HG03025 (cell line): ENCODE measurements at regions not wholly inside any gene's neighbourhood (a gene's known extent, or its start where the extent isn't known, plus 50 kb on each side); places are given as distances from the start of the nearest gene placed in this dataset.

Experiments
- ATAC-seq: cut with Tn5 transposase; IDR thresholded peaks from one replicate; pipeline ENCODE4 v1.9.1; 2021; ENCODE audit warnings: mild to moderate bottlenecking, moderate library complexity; ENCODE audit not compliant: unreplicated experiment, low FRiP score

DNA sequence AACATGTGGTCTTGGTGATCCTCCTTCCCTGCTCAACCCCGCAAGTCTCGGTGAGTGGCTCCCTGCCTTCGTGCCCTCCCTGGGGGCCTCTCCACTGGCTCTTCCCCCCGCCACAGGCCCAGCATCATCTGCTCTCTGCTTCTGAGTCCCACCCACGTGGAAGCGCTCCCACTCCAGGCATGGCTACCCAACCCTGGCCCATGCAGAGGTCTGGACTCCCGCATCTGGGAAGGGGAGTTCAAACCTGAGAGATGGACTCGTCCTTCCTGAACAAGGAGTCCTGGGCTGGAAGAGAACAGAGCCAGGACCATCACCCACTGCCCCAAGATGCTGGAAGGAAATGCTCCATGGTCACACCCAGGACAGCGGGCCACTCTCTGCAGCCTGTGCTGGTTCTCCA is 90.8 kb downstream of the DHCR7 start:
- no peak for ATAC-seq

GRCh38 chr11:71356904-71357303 is 91.3 kb downstream of the DHCR7 start:
- ATAC-seq, result no peak

GRCh38 chr11:71356280-71356876 is 91.8 kb downstream of the DHCR7 start:
- no peak for ATAC-seq

DNA sequence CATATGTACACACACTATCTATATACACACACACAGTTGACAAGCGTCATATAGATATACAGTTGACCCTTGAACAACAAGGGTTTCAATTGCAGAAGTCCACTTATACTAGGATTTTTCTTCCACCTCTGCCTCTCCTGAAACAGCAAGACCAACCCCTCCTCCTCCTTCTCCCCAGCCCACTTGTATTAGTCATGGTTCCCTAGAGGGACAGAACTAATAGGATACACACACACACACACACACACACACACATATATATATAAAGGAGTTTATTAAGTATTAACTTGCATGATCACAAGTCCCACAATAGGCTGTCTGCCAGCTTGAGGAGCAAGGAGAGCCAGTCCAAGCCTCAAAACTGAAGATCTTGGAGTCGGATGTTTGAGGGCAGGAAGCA is 92.9 kb downstream of the DHCR7 start:
- ATAC-seq, result no peak

GRCh38 chr11:71354394-71355105 is 93.6 kb downstream of the DHCR7 start:
- ATAC-seq, result no peak

- no peak for ATAC-seq
Measured at GRCh38 chr11:71352748-71353147, 95.4 kb downstream of the DHCR7 start.

DNA sequence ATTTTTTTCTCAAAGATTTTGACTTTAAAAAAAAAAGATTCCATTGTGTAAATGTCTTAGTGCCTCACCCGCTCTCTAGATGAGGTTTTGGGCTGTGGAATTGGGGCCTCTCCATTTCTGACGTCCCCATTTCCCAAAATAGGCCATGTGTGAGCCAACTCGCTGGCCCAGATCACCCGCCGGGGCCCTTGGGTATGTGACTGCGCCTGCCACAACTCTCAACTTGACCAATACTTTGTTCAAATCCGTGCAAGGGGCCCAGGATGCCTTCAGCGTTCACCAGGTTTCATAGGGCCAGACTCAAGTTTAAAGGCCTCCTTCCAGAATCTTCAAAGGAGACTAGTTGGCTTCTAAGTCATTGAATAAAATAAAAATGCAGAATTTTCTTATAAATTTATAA is 96.0 kb downstream of the DHCR7 start:
- no peak for ATAC-seq

GRCh38 chr11:71349627-71350026 is 97.2 kb upstream of the SHANK2 start:
- ATAC-seq, result no peak

GRCh38 chr11:71343828-71344400 is 91.5 kb upstream of the SHANK2 start:
- no peak for ATAC-seq

DNA sequence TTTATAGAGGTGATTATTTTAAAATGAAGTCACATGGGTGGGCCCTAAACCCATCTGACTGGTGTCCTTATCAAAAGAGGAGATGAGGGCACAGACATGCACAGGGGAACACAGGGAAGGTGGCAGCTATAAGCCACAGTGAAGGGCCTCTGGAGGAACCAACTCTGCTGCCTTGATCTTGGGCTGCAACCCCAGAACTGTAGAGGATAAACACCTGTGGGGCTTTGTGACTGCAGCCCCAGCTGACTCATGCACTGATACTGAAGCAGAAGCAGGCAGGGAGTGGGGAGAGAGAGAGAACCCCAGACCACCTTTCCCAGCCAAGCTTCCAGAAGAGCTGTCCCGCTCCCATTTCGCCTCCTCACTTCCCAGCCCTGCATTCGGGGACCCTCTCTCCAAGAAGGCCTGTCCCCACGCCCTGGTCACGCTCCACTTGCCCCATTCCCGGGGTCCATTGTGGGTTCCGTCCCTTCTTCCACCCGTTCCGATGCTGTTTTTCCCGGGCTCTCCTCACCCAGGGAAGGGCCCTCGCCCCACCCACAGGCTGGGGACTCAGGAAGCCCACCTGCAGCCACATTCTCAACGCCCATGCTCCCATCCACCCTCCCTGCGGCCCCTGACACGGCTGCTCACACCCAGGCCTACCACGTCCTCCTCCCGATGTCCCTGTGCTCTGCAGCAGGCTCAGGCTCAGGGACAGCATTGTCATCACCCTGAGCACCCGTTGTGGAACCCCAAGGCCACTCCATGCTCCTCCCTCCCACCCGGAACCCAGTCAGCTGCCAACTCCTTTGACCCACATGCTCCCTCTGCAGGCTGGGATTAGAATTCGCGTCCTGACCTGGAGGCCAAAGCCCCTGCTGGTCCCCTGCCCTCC is 90.8 kb upstream of the SHANK2 start:
- no peak for ATAC-seq

DNA sequence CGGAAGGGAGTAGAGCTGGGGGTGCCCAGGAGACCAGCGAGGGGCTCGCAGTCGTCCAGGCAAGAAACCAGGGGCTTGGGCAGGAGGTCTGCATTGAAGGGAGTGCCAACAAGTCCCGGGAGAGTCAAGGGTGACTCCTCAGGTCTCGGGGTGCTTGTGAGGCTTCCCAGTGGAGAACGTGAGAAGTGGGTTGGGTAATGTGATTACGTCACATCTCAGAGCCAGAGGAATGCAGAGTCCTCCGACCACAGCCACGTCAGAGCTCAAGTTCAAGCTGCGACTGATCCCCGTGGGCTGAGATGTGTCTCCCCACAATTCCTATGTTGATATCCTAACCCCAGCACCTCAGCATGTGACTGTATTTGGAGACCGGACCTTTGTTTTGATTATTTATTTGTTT is 89.7 kb upstream of the SHANK2 start:
- no peak for ATAC-seq

GRCh38 chr11:71341596-71341995 is 89.2 kb upstream of the SHANK2 start:
- ATAC-seq, result no peak

- ATAC-seq, result no peak
Measured at GRCh38 chr11:71341173-71341572, 88.8 kb upstream of the SHANK2 start.

GRCh38 chr11:71340086-71340606 is 87.8 kb upstream of the SHANK2 start:
- no peak for ATAC-seq

DNA sequence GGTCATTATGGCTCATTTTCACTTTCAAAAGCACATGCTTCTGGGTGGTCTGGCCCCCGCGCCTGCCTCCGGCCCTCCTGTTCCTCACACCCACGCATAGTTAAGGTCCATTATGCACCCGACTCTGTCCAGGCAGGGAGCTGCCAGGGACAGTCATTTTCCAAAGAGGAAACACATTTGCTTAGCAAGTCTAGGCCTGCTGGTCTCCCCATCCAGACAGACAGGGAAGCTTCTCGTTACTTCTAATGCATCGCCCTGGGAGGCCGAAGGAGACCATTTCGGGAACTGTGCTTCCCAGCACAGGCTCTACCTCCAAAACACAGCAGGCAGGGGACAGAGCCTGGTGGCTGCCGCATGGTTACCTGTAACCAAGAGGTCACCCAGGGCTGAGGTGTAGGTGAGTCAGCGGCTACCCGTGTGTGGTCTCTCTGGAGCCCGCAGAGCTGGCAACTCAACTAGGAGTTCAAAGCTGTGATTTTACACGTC is 87.1 kb upstream of the SHANK2 start:
- ATAC-seq, result no peak

- no peak for ATAC-seq
Measured at GRCh38 chr11:71338801-71339395, 86.5 kb upstream of the SHANK2 start.

GRCh38 chr11:71336996-71337754 is 84.8 kb upstream of the SHANK2 start:
- ATAC-seq, result no peak

GRCh38 chr11:71336176-71336995 is 84.0 kb upstream of the SHANK2 start:
- ATAC-seq, result no peak

- ATAC-seq, result no peak
Measured at GRCh38 chr11:71335371-71335770, 83.0 kb upstream of the SHANK2 start.
